ENCODE measurements at regions not wholly inside any gene's neighbourhood (a gene's known extent, or its start where the extent isn't known, plus 50 kb on each side); places are given as distances from the start of the nearest gene placed in this dataset.

DNA sequence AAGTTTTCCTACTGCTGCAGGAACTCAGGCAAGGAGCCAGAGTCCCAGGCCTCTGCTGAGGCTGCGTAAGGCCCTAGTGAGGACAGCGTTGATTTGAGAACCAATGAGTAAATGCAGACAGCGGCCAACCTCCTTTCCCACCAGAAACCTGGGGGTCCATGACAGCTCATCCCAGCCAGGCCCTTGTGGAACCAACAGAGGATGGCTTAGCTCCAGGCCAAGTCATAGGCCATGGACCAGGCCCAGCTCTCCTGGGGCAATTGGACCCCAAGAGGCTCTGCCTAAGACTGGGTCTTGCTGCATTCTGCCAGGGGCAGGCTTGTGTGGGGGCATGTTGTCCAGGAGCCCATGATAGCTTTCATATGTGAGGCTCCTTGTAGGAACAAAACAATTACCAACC lies 65.4 kb upstream of the PPP1R3C start:
- no peak for DNase-seq (ENCODE audit: low read depth, low spot score)
- no peak overlapping the region for H3K4me3 ChIP-seq (ENCODE audit: low read length)

DNA sequence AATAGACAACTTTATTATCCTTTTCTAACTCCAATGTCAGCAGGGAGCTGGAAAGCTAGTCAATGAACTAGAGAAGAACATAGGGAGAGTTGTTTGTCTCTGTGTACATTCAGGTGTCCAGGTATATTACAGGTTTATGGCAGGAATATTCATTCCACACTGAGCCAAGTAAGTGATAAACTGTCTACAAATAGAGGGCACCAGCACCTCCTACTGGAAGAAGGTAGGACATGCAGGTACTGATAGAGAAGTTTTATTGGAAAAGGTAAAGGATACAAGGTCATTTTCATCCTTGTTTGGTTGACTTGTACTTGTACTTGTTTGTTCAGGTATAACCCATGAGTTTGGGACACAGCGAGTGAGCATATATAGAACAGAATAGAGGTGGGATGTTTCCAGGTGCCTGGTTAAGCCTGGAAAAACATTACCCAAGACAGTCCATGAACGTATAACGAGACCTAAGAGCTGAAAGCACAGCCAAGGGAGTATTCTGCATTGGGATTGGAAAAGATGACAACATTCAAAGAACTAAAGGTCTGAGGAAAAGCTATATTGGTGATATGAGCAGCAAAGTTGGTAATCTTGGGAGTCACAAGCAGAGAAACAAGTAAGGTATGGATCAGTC lies 61.4 kb upstream of the PPP1R3C start:
- no peak overlapping the region for H3K4me3 ChIP-seq (ENCODE audit: low read length)
- peak; percentile 38 for DNase-seq (ENCODE audit: low read depth, low spot score)

DNA sequence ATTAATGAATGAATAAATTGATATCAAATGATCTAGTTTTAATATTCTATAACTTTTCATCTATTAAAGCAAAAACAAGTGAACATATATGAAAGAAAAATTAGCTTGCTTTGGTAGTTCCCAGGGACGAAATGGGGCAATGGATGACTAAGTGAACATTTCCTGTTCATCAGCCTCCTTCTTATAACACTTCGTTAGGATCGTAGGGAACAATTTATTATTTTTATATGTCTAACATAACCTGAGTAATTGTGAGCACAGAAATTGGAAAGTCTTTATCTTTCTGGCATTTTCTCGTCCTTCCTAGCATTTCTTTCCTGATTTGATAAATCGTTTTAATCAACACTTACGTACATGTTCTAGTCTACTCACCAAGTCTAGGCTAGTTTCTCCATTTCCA lies 59.1 kb upstream of the PPP1R3C start:
- DNase-seq (ENCODE audit: low read depth, low spot score) = no peak
- H3K4me3 ChIP-seq (ENCODE audit: low read length) = no peak overlapping the region

DNA sequence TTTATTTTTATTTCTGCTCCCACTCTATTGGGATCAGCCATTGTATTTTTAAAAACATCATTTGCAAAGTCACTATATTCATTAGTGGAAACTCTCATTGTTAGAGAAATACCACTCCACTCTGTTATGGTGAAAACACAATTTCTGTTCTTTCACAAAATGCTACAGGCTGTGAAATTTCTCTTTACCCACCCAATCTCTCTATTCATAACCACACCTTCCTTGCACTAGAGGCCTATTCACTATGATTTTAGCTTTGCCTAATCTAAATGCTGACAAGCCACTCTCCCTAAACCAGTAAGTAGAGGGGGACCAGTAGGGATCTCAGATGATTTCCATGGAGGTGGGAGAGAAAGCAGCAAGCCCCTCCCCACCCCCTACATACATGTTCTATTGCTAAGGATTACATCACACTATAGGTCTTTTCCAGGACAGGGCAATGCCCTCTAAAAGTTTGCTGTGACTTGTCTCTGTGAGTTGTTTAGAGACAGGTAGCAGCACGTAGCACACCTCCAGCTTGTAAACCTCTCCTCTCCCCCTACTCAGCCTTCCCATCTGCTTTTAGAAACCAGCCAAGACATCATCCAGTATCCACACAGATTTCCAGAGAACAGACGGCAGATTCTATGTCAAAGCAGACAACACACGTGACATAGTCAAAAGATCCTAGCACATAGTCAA lies 58.3 kb upstream of the PPP1R3C start:
- DNase-seq (ENCODE audit: low read depth, low spot score) = no peak
- H3K4me3 ChIP-seq (ENCODE audit: low read length) = no peak overlapping the region

DNA sequence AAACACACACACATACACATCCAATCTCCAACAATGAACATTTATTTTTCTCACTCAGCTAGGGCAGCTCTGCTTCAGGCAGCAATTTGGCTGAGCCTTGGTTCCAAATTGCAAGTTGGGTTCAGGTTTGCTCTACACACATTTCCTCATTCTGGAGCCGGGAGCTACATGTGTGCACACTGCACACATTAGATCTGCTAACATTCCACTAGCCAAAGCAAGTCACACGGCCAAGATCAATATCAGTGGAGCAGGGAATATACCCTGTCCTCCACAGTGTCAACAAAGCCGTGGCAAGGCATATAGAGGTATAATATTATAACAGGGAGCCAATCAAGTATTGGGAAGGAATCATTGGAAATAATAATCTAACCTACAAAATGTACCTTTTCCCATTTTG lies 57.5 kb upstream of the PPP1R3C start:
- no peak overlapping the region for H3K4me3 ChIP-seq (ENCODE audit: low read length)
- DNase-seq (ENCODE audit: low read depth, low spot score) = no peak

DNA sequence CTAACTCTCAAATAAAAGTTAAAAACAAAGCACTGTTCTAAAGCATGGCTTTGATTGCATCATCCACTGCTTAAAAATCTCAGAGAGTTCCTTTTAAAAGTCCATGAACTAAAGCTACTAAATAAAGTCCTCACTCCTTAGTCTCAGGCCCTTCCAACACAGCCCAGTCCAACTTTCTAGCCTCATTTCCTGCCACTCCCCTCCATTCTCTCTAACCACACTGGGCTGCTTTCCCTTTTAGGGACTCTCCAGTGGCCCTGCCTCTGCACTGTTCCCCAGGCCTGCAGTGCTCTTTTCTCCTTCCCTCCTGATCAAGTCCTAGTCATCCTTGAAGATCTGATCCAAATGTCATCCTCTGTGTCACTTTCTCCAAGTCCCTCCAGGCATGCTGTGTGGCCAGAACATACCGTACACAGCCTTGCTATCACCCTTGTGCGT lies 56.9 kb upstream of the PPP1R3C start:
- DNase-seq (ENCODE audit: low read depth, low spot score) = no peak
- H3K4me3 ChIP-seq (ENCODE audit: low read length) = no peak overlapping the region

DNA sequence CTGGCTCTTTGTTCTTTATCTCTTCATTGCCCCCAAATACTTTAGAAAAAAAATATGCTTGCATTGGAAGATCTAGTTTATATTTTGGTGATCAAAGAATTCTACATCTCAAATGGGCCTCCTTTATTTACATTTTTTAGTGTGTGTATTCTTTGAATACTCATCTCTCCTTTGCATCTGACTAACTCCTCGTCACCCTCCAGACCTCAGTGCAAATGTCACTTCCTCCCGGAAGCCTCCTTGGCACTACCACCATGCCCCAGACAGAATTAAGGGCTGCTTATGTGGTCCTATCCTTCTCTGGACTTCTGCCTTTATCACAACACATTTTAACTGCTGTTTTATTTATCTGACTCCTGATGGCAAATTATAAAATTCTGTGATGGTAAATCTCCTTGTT lies 52.0 kb upstream of the PPP1R3C start:
- no peak overlapping the region for H3K4me3 ChIP-seq (ENCODE audit: low read length)
- no peak for DNase-seq (ENCODE audit: low read depth, low spot score)

DNA sequence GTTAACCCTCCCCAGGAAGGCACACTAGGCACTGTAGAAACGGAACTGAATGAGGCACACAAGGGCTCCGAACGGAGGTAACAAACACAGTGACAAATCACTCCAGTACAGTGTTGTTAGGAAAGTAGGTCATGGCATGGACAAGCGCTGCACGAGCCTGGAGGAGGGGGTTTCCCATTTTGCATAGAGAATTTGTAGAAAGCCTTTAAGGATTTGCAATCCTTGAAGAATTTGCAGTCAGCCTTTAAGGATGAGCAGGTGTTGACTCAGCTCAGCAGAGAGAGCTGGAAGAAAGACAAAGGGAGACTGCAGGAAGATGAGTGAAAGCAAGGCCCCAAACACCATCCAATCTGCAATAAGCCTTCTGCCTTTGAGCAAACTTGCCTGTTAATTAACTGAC lies 51.1 kb upstream of the PPP1R3C start:
- DNase-seq (ENCODE audit: low read depth, low spot score) = no peak
- H3K4me3 ChIP-seq (ENCODE audit: low read length) = no peak overlapping the region

DNA sequence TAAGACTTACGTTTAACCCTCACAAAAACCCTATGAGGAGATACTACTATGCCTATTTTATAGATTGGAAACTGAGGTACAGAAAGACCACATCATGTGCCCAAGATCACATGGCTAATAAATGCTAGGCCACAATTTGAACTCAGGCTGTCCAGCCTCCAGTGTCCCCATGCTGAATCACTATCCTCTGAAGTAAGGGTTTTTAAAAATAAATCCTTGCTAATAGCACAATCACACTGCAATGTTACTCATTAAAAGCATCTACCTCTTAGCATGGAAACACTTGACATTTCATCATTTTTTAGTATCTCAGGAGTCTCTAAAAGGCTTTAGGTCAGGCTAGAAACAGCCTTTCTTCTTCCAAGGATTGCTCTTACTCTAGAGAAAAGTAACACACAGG lies 50.0 kb upstream of the PPP1R3C start:
- no peak for DNase-seq (ENCODE audit: low read depth, low spot score)

More for the DNA sequence above, 50.0 kb upstream of the PPP1R3C start:
- H3K4me3 ChIP-seq (ENCODE audit: low read length) = no peak overlapping the region

Measured in Jurkat, Clone E6-1 (cell line).